Gastrocnemius medialis (tissue), 4 donors: ENCODE measurements at regions not wholly inside any gene's neighbourhood (a gene's known extent, or its start where the extent isn't known, plus 50 kb on each side); places are given as distances from the start of the nearest gene placed in this dataset.

Experiments
- ATAC-seq, 2 donors: fragments of 150-250 bp; one replicate each; pipeline ENCODE4 v1.9.1; 2016
- DNase-seq, 2 donors: peaks; one replicate each; pipeline ENCODE4 v3.0.0-alpha.2; 2019
- H3K27ac ChIP-seq, 4 donors: fragments of 200-600 bp; sonication (generic); 1 replicate in 1 of 4; 2 replicates in 3 of 4; pipeline ENCODE4 v1.5.1; 2016 to 2018; ENCODE audit warnings: mild to moderate bottlenecking in 2 of 4, moderate library complexity in 1 of 4
- H3K27me3 ChIP-seq, 3 donors: fragments of 200-600 bp; sonication (generic) in 2 of 3; 1 replicate in 1 of 3; 2 replicates in 2 of 3; pipeline versions ENCODE4 v1.5.1 to v1.6.0; 2016 to 2019; ENCODE audit warnings: mild to moderate bottlenecking in 1 of 3, moderate library complexity in 1 of 3
- H3K36me3 ChIP-seq, 2 donors: fragments of 200-600 bp; sonication (generic) in 1 of 2; one replicate each; pipeline ENCODE4 v1.5.1; 2017 to 2018
- H3K4me1 ChIP-seq, 2 donors: fragments of 200-600 bp; sonication (generic) in 1 of 2; one replicate each; pipeline ENCODE4 v1.5.1; 2016 to 2017; ENCODE audit warnings: mild to moderate bottlenecking in 2 of 2
- H3K4me3 ChIP-seq, 4 donors: fragments of 200-600 bp; sonication (generic) in 3 of 4; 1 replicate in 1 of 4; 2 replicates in 3 of 4; pipeline ENCODE4 v1.5.1; 2016 to 2019; ENCODE audit warnings: mild to moderate bottlenecking in 2 of 4
- H3K9me3 ChIP-seq, 3 donors: fragments of 200-600 bp; sonication (generic) in 2 of 3; 1 replicate in 1 of 3; 2 replicates in 2 of 3; pipeline ENCODE4 v1.5.1; 2016 to 2019
- POLR2A ChIP-seq, 2 donors: fragments of 450-650 bp; IDR thresholded peaks; one replicate each; pipeline ENCODE4 v1.6.1; 2017; ENCODE audit warnings: antibody characterized with exemption in 2 of 2, mild to moderate bottlenecking in 2 of 2, moderate library complexity in 2 of 2
- in situ Hi-C, 4 donors: fragments of 200-750 bp; cut with MboI; loops; one replicate each; pipeline versions ENCODE4 v1.15.0 to v1.8.0; 2017; ENCODE audit warnings: low sequenced_read_pairs in 4 of 4
- intact Hi-C: fragments of 100-400 bp; cut with DNase I; formaldehyde crosslinking; loops from one replicate; pipeline ENCODE4 v1.15.1; 2023; ENCODE audit warnings: low total_unique reads
- TF ChIP-seq, protein P1 (sequence below), 5 experiments: fragments of 450-650 bp in 3 of 5; fragments of 200-600 bp in 2 of 5; sonication (generic) in 2 of 5; IDR thresholded peaks in 4 of 5; conservative IDR thresholded peaks in 1 of 5; 1 replicate in 4 of 5; 2 replicates in 1 of 5; pipeline ENCODE4 v1.5.1; 2016 to 2019; ENCODE audit warnings: antibody characterized with exemption in 5 of 5, mild to moderate bottlenecking in 3 of 5, moderate library complexity in 3 of 5

DNA sequence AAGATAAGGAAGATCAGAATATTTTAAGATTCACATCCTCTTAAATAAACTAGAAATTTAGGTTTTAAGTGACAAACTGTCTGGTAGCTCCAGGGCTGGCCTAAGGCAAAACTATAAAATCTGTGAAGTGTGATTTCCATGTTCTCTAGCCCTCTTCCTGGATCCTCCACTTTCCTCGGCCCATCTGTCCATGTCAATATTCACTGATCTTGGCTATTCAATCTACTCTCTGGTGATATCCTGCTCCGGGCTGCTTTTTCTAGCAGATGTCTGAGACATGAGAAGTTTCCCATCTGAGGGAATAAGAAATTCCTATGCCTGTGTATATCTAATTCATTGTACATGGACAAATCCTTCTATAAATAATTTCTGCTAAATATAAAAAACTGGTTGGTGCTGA lies 500.4 kb downstream of the GALC start:
- no peak overlapping the region for H3K27ac ChIP-seq

DNA sequence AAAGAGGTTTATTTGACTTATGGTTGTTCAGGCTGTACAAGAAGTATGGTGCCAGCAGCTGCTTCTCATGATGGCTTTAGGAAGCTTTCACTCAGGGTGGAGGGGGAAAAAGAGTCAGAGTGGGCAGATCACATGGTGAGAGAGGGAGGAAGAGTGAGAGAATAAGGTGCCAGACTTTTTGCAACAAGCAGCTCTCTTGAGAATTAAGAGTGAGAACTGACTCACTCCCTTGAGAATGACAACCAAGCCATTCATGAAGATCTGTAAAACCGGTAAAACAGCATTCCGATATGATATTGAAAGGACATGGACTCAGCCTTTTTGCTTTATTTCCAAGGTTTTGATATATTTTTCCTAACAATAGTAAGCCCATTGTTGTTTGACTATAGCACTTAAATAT lies 501.2 kb downstream of the GALC start:
- TF ChIP-seq, protein P1, sequence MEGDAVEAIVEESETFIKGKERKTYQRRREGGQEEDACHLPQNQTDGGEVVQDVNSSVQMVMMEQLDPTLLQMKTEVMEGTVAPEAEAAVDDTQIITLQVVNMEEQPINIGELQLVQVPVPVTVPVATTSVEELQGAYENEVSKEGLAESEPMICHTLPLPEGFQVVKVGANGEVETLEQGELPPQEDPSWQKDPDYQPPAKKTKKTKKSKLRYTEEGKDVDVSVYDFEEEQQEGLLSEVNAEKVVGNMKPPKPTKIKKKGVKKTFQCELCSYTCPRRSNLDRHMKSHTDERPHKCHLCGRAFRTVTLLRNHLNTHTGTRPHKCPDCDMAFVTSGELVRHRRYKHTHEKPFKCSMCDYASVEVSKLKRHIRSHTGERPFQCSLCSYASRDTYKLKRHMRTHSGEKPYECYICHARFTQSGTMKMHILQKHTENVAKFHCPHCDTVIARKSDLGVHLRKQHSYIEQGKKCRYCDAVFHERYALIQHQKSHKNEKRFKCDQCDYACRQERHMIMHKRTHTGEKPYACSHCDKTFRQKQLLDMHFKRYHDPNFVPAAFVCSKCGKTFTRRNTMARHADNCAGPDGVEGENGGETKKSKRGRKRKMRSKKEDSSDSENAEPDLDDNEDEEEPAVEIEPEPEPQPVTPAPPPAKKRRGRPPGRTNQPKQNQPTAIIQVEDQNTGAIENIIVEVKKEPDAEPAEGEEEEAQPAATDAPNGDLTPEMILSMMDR (IDR thresholded peaks at IDR 0.05 in 4 of 5, conservative IDR thresholded peaks at IDR 0.05 in 1 of 5), result no peak
- TF ChIP-seq POLR2A (IDR thresholded peaks at IDR 0.05), result no peak
- Histone ChIP-seq H3K4me3 (no peak overlapping the region), H3K4me1 (no peaks in the 10 kb centered on the region), H3K27ac (no peak overlapping the region), H3K27me3 (no peaks in the 10 kb centered on the region), H3K9me3 (no peaks in the 10 kb centered on the region), H3K36me3 (no peaks in the 10 kb centered on the region)
- in situ Hi-C loops, result no loop called here
- DNase-seq (no peak), ATAC-seq (no peak)
- intact Hi-C loops, result no loop called here

More for the DNA sequence above, 500.4 kb downstream of the GALC start:
- no peaks in the 10 kb centered on the region for H3K9me3 ChIP-seq
- no peaks in the 10 kb centered on the region for H3K36me3 ChIP-seq
- no peaks in the 10 kb centered on the region for H3K4me1 ChIP-seq
- no peak for ATAC-seq
- TF ChIP-seq, protein P1 (IDR thresholded peaks at IDR 0.05 in 4 of 5, conservative IDR thresholded peaks at IDR 0.05 in 1 of 5), result no peak
- TF ChIP-seq POLR2A (IDR thresholded peaks at IDR 0.05), result no peak
- intact Hi-C loops (no loop called here), in situ Hi-C loops (no loop called here)
- no peaks in the 10 kb centered on the region for H3K27me3 ChIP-seq
- DNase-seq, result no peak
- H3K4me3 ChIP-seq, result no peak overlapping the region

DNA sequence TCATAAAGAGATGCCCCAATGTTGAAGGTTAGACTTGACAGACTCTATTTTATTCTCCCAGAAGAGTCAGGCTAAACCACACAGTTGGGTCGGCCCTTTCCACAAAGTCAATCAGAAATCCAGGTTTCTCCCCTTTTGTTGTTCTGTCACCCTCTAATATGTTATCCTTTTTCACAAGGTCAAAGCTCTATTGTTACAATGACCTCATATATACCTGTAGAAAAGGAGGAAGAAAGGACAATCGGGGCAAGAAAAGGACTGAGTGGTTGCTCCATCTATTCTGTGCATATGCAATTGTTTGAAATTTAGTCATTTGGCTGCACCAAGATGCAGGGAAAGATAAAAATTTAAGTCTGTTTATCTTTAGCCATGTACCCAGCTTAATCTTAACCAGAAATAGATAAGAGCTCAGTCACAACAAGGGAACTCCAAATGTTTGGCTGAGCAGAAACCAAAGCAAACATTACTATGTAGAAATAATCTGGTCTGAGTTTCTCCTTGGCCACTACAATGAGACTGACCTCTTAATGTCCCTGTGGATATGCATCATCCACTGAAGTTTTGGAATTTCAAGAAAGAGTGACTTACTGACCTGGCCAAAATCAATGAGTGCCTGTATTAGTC lies 503.7 kb downstream of the GALC start:
- no peaks in the 10 kb centered on the region for H3K4me1 ChIP-seq
- no peaks in the 10 kb centered on the region for H3K9me3 ChIP-seq
- no peak overlapping the region for H3K27ac ChIP-seq
- H3K27me3 ChIP-seq, result no peaks in the 10 kb centered on the region
- H3K4me3 ChIP-seq, result no peak overlapping the region
- in situ Hi-C loops, result no loop called here
- DNase-seq (no peak), ATAC-seq (no peak)
- H3K36me3 ChIP-seq, result no peaks in the 10 kb centered on the region
- intact Hi-C loops, result no loop called here
- TF ChIP-seq POLR2A (IDR thresholded peaks at IDR 0.05), result no peak
- TF ChIP-seq, protein P1 (IDR thresholded peaks at IDR 0.05 in 4 of 5, conservative IDR thresholded peaks at IDR 0.05 in 1 of 5), result no peak

DNA sequence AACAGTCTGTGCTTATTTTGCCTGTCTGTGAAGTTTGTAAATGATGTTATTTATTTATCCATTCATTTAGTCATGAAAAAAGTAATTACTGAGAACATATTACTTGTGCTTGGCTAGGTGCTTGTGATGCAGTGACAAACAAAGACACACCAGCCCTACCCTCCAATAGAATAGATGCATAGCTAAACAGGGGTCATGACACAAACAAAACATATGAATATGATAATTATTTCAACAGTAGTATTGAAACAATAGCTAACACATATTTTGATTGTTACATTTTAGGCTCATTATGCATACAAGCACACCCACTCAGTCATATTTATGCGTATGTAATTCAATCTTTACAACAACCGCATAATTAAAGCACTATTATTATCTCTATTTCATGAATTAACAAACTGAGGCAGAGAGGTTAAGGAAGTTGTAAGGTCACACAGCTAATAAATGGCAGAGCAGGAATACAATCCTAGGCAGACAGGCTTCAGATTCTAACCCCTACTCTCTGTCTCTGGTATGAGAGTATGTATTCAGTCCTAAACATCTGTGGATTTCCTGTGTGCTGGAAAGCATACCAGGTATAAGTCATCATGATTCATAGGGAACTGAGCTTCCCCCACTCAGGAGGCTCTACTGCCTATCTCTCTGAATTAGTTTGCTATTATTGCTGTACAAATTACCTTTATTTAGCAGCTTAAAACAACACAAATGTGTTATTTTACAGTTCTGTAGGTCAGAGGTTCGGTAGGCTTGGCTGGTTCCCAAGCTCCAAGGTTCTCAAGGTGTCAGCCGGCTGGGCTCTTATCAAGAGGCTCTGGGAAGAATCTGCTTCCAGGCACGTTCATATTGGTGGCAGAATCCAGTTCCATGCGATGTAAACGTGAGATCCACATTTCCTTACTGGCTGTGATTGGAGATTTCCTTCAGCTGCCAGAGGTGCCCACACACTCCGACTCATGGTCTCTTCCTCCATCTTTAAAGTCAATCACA lies 509.4 kb downstream of the GALC start:
- TF ChIP-seq, protein P1 (IDR thresholded peaks at IDR 0.05 in 4 of 5, conservative IDR thresholded peaks at IDR 0.05 in 1 of 5), result no peak
- TF ChIP-seq POLR2A (IDR thresholded peaks at IDR 0.05), result no peak
- DNase-seq, result no peak

More for the DNA sequence above, 509.4 kb downstream of the GALC start:
- intact Hi-C loops, result no loop called here
- Histone ChIP-seq H3K9me3 (no peaks in the 10 kb centered on the region), H3K27ac (no peak overlapping the region), H3K36me3 (no peaks in the 10 kb centered on the region), H3K27me3 (no peaks in the 10 kb centered on the region), H3K4me3 (no peak overlapping the region), H3K4me1 (no peaks in the 10 kb centered on the region)
- in situ Hi-C loops, result no loop called here
- ATAC-seq, result no peak
